KMS-11 (cell line): ENCODE measurements at regions not wholly inside any gene's neighbourhood (a gene's known extent, or its start where the extent isn't known, plus 50 kb on each side); places are given as distances from the start of the nearest gene placed in this dataset.
A peak's percentile ranks its signal among the peaks of the same experiment; 100 is the strongest.

Experiments
- H2AFZ ChIP-seq: fragments of 200-600 bp; sonication (generic); 2 replicates; pipeline ENCODE4 v1.6.1; 2016; ENCODE audit warnings: antibody characterized with exemption, mixed run types, low read depth
- H3K27ac ChIP-seq: fragments of 200-600 bp; sonication (generic); 2 replicates; pipeline ENCODE4 v1.6.1; 2016; ENCODE audit warnings: mild to moderate bottlenecking, mixed run types
- H3K27me3 ChIP-seq: fragments of 200-600 bp; sonication (generic); 2 replicates; pipeline ENCODE4 v1.6.1; 2017; ENCODE audit warnings: mild to moderate bottlenecking, low read depth, mixed run types, moderate library complexity; ENCODE audit not compliant: insufficient read depth
- H3K36me3 ChIP-seq: fragments of 200-600 bp; sonication (generic); 2 replicates; pipeline ENCODE4 v1.6.1; 2017; ENCODE audit warnings: mild to moderate bottlenecking, mixed run types; ENCODE audit not compliant: insufficient read depth
- H3K4me1 ChIP-seq: fragments of 200-600 bp; sonication (generic); 2 replicates; pipeline ENCODE4 v1.6.1; 2016; ENCODE audit warnings: mild to moderate bottlenecking, low read depth, mixed run types; ENCODE audit not compliant: poor library complexity, severe bottlenecking
- H3K4me2 ChIP-seq: fragments of 200-600 bp; sonication (generic); 2 replicates; pipeline ENCODE4 v1.7.0; 2016; ENCODE audit warnings: mild to moderate bottlenecking, mixed run types
- H3K4me3 ChIP-seq: fragments of 200-600 bp; sonication (generic); IDR thresholded peaks from 2 replicates; pipeline ENCODE4 v1.6.1; 2017; ENCODE audit warnings: low read depth, low read length, mixed read lengths; ENCODE audit not compliant: insufficient read depth
- H3K79me2 ChIP-seq: fragments of 200-600 bp; sonication (generic); 2 replicates; pipeline ENCODE4 v1.6.1; 2016; ENCODE audit warnings: low read depth, mixed run types; ENCODE audit not compliant: insufficient read depth
- H3K9ac ChIP-seq: fragments of 200-600 bp; sonication (generic); 2 replicates; pipeline ENCODE4 v1.6.1; 2016; ENCODE audit warnings: mild to moderate bottlenecking, mixed run types
- H4K20me1 ChIP-seq: fragments of 200-600 bp; sonication (generic); 2 replicates; pipeline ENCODE4 v1.6.1; 2016; ENCODE audit warnings: mild to moderate bottlenecking, mixed run types; ENCODE audit not compliant: insufficient read depth
- CTCF ChIP-seq: fragments of 200-600 bp; sonication (generic); conservative IDR thresholded peaks from 2 replicates; pipeline ENCODE4 v1.6.1; 2017; ENCODE audit warnings: low read depth, mild to moderate bottlenecking, antibody characterized with exemption, low read length, moderate library complexity, mixed read lengths

- H3K4me3 ChIP-seq, result no peak overlapping the region
- no peaks in the 10 kb centered on the region for H3K36me3 ChIP-seq
- no peak for TF ChIP-seq CTCF
- H3K79me2 ChIP-seq, result no peaks in the 10 kb centered on the region
- peaks cover 98% of the 10 kb centered on the region for H3K4me1 ChIP-seq
- no peaks in the 10 kb centered on the region for H3K27me3 ChIP-seq
- H4K20me1 ChIP-seq, result no peaks in the 10 kb centered on the region
- H3K27ac ChIP-seq, result no peak overlapping the region
- no peak overlapping the region for H2AFZ ChIP-seq
- H3K9ac ChIP-seq, result no peak overlapping the region
- no peak overlapping the region for H3K4me2 ChIP-seq
Measured at GRCh38 chr4:184315675-184316359, 98.1 kb upstream of the ENPP6 start.

GRCh38 chr4:184313702-184314659 lies 96.3 kb upstream of the ENPP6 start:
- H3K27me3 ChIP-seq, result no peaks in the 10 kb centered on the region
- no peak overlapping the region for H3K4me3 ChIP-seq
- H3K36me3 ChIP-seq, result no peaks in the 10 kb centered on the region
- H4K20me1 ChIP-seq, result no peaks in the 10 kb centered on the region
- no peak for TF ChIP-seq CTCF
- peak overlapping the region; percentile 47 for H3K4me2 ChIP-seq
- no peaks in the 10 kb centered on the region for H3K79me2 ChIP-seq
- peak overlapping the region; percentile 19 for H2AFZ ChIP-seq
- H3K27ac ChIP-seq, result peak overlapping the region; percentile 46
- H3K4me1 ChIP-seq, result peaks cover 99% of the 10 kb centered on the region
- peak overlapping the region; percentile 13; the same call in 1 of the 2 replicates for H3K9ac ChIP-seq

- Histone ChIP-seq H3K27me3 (no peaks in the 10 kb centered on the region), H3K4me2 (peak overlapping the region; percentile 47), H3K4me1 (peaks cover 90% of the 10 kb centered on the region), H4K20me1 (no peaks in the 10 kb centered on the region), H3K9ac (peak overlapping the region; percentile 13; the same call in 1 of the 2 replicates), H2AFZ (peak overlapping the region; percentile 19; the same call in 1 of the 2 replicates), H3K27ac (peak overlapping the region; percentile 46), H3K36me3 (no peaks in the 10 kb centered on the region), H3K4me3 (no peak overlapping the region), H3K79me2 (no peaks in the 10 kb centered on the region)
- no peak for TF ChIP-seq CTCF
Measured at GRCh38 chr4:184313058-184313581, 95.4 kb upstream of the ENPP6 start.

GRCh38 chr4:184312126-184312525 lies 94.5 kb upstream of the ENPP6 start:
- TF ChIP-seq CTCF, result no peak

More at GRCh38 chr4:184312126-184312525, 94.5 kb upstream of the ENPP6 start:
- Histone ChIP-seq H4K20me1 (no peaks in the 10 kb centered on the region), H3K4me2 (no peak overlapping the region; the same call in 1 of the 2 replicates), H3K27ac (peak overlapping the region; percentile 15; the same call in 1 of the 2 replicates), H3K4me1 (peaks cover 80% of the 10 kb centered on the region), H3K4me3 (no peak overlapping the region), H2AFZ (no peak overlapping the region), H3K36me3 (no peaks in the 10 kb centered on the region), H3K27me3 (no peaks in the 10 kb centered on the region), H3K79me2 (no peaks in the 10 kb centered on the region), H3K9ac (no peak overlapping the region)
